PC-9 (cell line): ENCODE measurements at regions not wholly inside any gene's neighbourhood (a gene's known extent, or its start where the extent isn't known, plus 50 kb on each side); places are given as distances from the start of the nearest gene placed in this dataset.

Source experiments
- CTCF ChIP-seq: fragments of 200-600 bp; sonication (generic); conservative IDR thresholded peaks from 2 replicates; pipeline ENCODE4 v1.6.1; 2017; ENCODE audit warnings: mixed run types, antibody characterized with exemption, mild to moderate bottlenecking, moderate library complexity
- EZH2 ChIP-seq: fragments of 200-600 bp; sonication (generic); IDR thresholded peaks from 2 replicates; pipeline ENCODE4 v1.8.0; 2017; ENCODE audit warnings: antibody characterized with exemption, low read depth

DNA sequence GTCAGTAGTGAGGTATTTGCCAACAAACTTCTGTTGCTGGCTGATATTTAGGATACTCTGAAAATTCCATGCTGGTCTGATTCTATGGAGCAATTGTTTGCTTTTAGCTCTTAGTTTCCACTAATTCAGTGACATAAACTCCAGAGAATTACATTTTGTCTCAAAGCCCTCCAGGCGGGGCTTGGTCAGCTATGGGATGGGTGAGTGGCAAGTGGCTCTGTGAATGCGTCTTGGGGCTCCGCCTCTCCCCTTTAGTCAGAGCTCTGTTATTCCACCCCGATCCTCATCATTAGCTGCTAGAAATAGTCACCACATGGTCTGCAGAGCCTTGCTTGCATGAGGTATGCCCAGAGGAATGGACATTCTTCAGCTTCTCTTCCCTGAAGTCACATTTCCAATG is 540.6 kb downstream of the QKI start:
- TF ChIP-seq CTCF = no peak
- TF ChIP-seq EZH2 = no peak
